ENCODE measurements at regions not wholly inside any gene's neighbourhood (a gene's known extent, or its start where the extent isn't known, plus 50 kb on each side); places are given as distances from the start of the nearest gene placed in this dataset.

GRCh38 chr2:120423167-120423943 is 77.4 kb downstream of the INHBB start:
- H3K4me3 ChIP-seq (ENCODE audit: low read length) = no peak overlapping the region
- DNase-seq (ENCODE audit: low read depth) = no peak
- no peak for TF ChIP-seq CTCF (conservative IDR thresholded peaks at IDR 0.05; ENCODE audit: low read depth, low read length)

- TF ChIP-seq CTCF (conservative IDR thresholded peaks at IDR 0.05; ENCODE audit: low read depth, low read length) = no peak
- no peak overlapping the region for H3K4me3 ChIP-seq (ENCODE audit: low read length)
- DNase-seq (ENCODE audit: low read depth) = no peak
Measured at GRCh38 chr2:120424274-120424796, 78.4 kb downstream of the INHBB start.

GRCh38 chr2:120425014-120425413 is 79.1 kb downstream of the INHBB start:
- TF ChIP-seq CTCF (conservative IDR thresholded peaks at IDR 0.05; ENCODE audit: low read depth, low read length) = no peak
- H3K4me3 ChIP-seq (ENCODE audit: low read length) = no peak overlapping the region
- DNase-seq (ENCODE audit: low read depth) = no peak

GRCh38 chr2:120428748-120429147 is 82.8 kb downstream of the INHBB start:
- no peak for DNase-seq (ENCODE audit: low read depth)
- no peak for TF ChIP-seq CTCF (conservative IDR thresholded peaks at IDR 0.05; ENCODE audit: low read depth, low read length)
- H3K4me3 ChIP-seq (ENCODE audit: low read length) = no peak overlapping the region

- H3K4me3 ChIP-seq (ENCODE audit: low read length) = no peak overlapping the region
- TF ChIP-seq CTCF (conservative IDR thresholded peaks at IDR 0.05; ENCODE audit: low read depth, low read length) = no peak
Measured at GRCh38 chr2:120429586-120430500, 83.9 kb downstream of the INHBB start.

GRCh38 chr2:120430501-120430830 is 84.5 kb downstream of the INHBB start:
- DNase-seq (ENCODE audit: low read depth) = no peak
- H3K4me3 ChIP-seq (ENCODE audit: low read length) = no peak overlapping the region
- TF ChIP-seq CTCF (conservative IDR thresholded peaks at IDR 0.05; ENCODE audit: low read depth, low read length) = no peak

More at GRCh38 chr2:120429586-120430500, 83.9 kb downstream of the INHBB start:
- DNase-seq (ENCODE audit: low read depth) = no peak
